HEK293 (cell line): ENCODE measurements at regions not wholly inside any gene's neighbourhood (a gene's known extent, or its start where the extent isn't known, plus 50 kb on each side); places are given as distances from the start of the nearest gene placed in this dataset.

Source experiments
- CTCF ChIA-PET: fragments of 350-600 bp; formaldehyde crosslinking; extraction: SDS; loops from one replicate; lab custom pipeline; 2021; ENCODE audit warnings: antibody characterized with exemption; lab: Yijun Ruan, JAX
- POLR2A ChIA-PET: fragments of 300-600 bp; formaldehyde crosslinking; extraction: SDS; loops from one replicate; lab custom pipeline; 2020; ENCODE audit warnings: antibody characterized with exemption, inconsistent platforms; lab: Yijun Ruan, JAX
- H3K27ac ChIP-seq: fragments of 200-500 bp; sonication (Bioruptor generic); 2 replicates; pipeline ENCODE4 v1.5.1; 2014; ENCODE audit warnings: low read depth, low read length, control low read depth, inconsistent platforms; ENCODE audit errors: extremely low read depth
- H3K36me3 ChIP-seq, 2 experiments: fragments of 200-500 bp in 1 of 2; sonication (Bioruptor generic) in 1 of 2; 1 replicate in 1 of 2; 2 replicates in 1 of 2; pipeline ENCODE4 v1.5.1; 2014 to 2017; ENCODE audit warnings: inconsistent platforms in 2 of 2, low read length in 2 of 2; ENCODE audit not compliant: control insufficient read depth in 2 of 2, insufficient read depth in 1 of 2
- H3K4me1 ChIP-seq: fragments of 200-500 bp; sonication (Bioruptor generic); 2 replicates; pipeline ENCODE4 v1.5.1; 2014; ENCODE audit warnings: mild to moderate bottlenecking, low read length, inconsistent platforms; ENCODE audit not compliant: control insufficient read depth, insufficient read depth
- H3K4me3 ChIP-seq: 2 replicates; pipeline ENCODE4 v1.5.1; 2011; ENCODE audit warnings: low read depth, mild to moderate bottlenecking, control low read depth, low read length, moderate library complexity
- H3K9me3 ChIP-seq: fragments of 200-500 bp; sonication (Bioruptor generic); 2 replicates; pipeline ENCODE4 v1.5.1; 2014; ENCODE audit warnings: low read depth, low read length, inconsistent platforms; ENCODE audit not compliant: control insufficient read depth, insufficient read depth
- BCL11B ChIP-seq: fragments of 450-650 bp; formaldehyde crosslinking; IDR thresholded peaks from 2 replicates; pipeline ENCODE4 v1.5.1; 2016; ENCODE audit warnings: low read depth, missing biosample characterization, missing genetic modification characterization
- IKZF3 ChIP-seq: fragments of 450-650 bp; IDR thresholded peaks from 2 replicates; pipeline ENCODE4 v1.5.0; 2018; ENCODE audit warnings: missing biosample characterization, mild to moderate bottlenecking, missing genetic modification characterization, moderate library complexity
- KLF17 ChIP-seq: fragments of 450-650 bp; formaldehyde crosslinking; IDR thresholded peaks from 2 replicates; pipeline ENCODE4 v1.5.1; 2016; ENCODE audit warnings: missing biosample characterization, missing genetic modification characterization
- KLF7 ChIP-seq: fragments of 450-650 bp; formaldehyde crosslinking; IDR thresholded peaks from 2 replicates; pipeline ENCODE4 v1.5.1; 2016; ENCODE audit warnings: missing biosample characterization, missing genetic modification characterization, borderline replicate concordance
- MZF1 ChIP-seq: fragments of 450-650 bp; formaldehyde crosslinking; IDR thresholded peaks from 2 replicates; pipeline ENCODE4 v1.5.1; 2017; ENCODE audit warnings: missing biosample characterization, missing genetic modification characterization, borderline replicate concordance
- REPIN1 ChIP-seq: fragments of 450-650 bp; formaldehyde crosslinking; IDR thresholded peaks from 2 replicates; pipeline ENCODE4 v1.5.1; 2017; ENCODE audit warnings: missing biosample characterization, missing genetic modification characterization, low read depth
- ZBTB11 ChIP-seq: fragments of 450-650 bp; formaldehyde crosslinking; conservative IDR thresholded peaks from 2 replicates; pipeline ENCODE4 v1.5.1; 2016; ENCODE audit warnings: low read depth, missing biosample characterization, missing genetic modification characterization
- ZBTB17 ChIP-seq: fragments of 450-650 bp; formaldehyde crosslinking; IDR thresholded peaks from 2 replicates; pipeline ENCODE4 v1.5.1; 2016; ENCODE audit warnings: missing biosample characterization, missing genetic modification characterization
- ZNF112 ChIP-seq: fragments of 450-650 bp; formaldehyde crosslinking; IDR thresholded peaks from 2 replicates; pipeline ENCODE4 v1.5.0; 2017; ENCODE audit warnings: missing biosample characterization, missing genetic modification characterization
- ZNF114 ChIP-seq: fragments of 450-650 bp; formaldehyde crosslinking; IDR thresholded peaks from 2 replicates; pipeline ENCODE4 v1.5.0; 2017; ENCODE audit warnings: missing biosample characterization, missing genetic modification characterization
- ZNF2 ChIP-seq: fragments of 450-650 bp; formaldehyde crosslinking; IDR thresholded peaks from 2 replicates; pipeline ENCODE4 v1.5.1; 2016; ENCODE audit warnings: missing biosample characterization, missing genetic modification characterization
- ZNF23 ChIP-seq: fragments of 450-650 bp; formaldehyde crosslinking; IDR thresholded peaks from 2 replicates; pipeline ENCODE4 v1.5.1; 2016; ENCODE audit warnings: missing biosample characterization, missing genetic modification characterization, borderline replicate concordance
- ZNF324 ChIP-seq: fragments of 450-650 bp; formaldehyde crosslinking; IDR thresholded peaks from 2 replicates; pipeline ENCODE4 v1.5.1; 2016; ENCODE audit warnings: missing biosample characterization, missing genetic modification characterization
- ZNF335 ChIP-seq: fragments of 450-650 bp; formaldehyde crosslinking; conservative IDR thresholded peaks from 2 replicates; pipeline ENCODE4 v1.5.1; 2016; ENCODE audit warnings: missing biosample characterization, missing genetic modification characterization
- ZNF37A ChIP-seq: fragments of 450-650 bp; IDR thresholded peaks from 2 replicates; pipeline ENCODE4 v1.5.1; 2018; ENCODE audit warnings: missing biosample characterization, missing genetic modification characterization
- ZNF391 ChIP-seq: fragments of 450-650 bp; formaldehyde crosslinking; IDR thresholded peaks from 2 replicates; pipeline ENCODE4 v1.5.1; 2016; ENCODE audit warnings: low read depth, missing biosample characterization, missing genetic modification characterization, borderline replicate concordance
- ZNF433 ChIP-seq: fragments of 450-650 bp; formaldehyde crosslinking; IDR thresholded peaks from 2 replicates; pipeline ENCODE4 v1.5.1; 2016; ENCODE audit warnings: missing biosample characterization, missing genetic modification characterization, low read depth
- ZNF48 ChIP-seq: fragments of 450-650 bp; formaldehyde crosslinking; IDR thresholded peaks from 2 replicates; pipeline ENCODE4 v1.5.1; 2016; ENCODE audit warnings: missing biosample characterization, missing genetic modification characterization
- ZNF629 ChIP-seq: fragments of 450-650 bp; formaldehyde crosslinking; IDR thresholded peaks from 2 replicates; pipeline ENCODE4 v1.5.1; 2017; ENCODE audit warnings: missing biosample characterization, missing genetic modification characterization
- ZNF660 ChIP-seq: fragments of 450-650 bp; IDR thresholded peaks from 2 replicates; pipeline ENCODE4 v1.5.1; 2018; ENCODE audit warnings: missing biosample characterization, mild to moderate bottlenecking, missing genetic modification characterization
- ZNF837 ChIP-seq: fragments of 450-650 bp; formaldehyde crosslinking; IDR thresholded peaks from 2 replicates; pipeline ENCODE4 v1.5.1; 2016; ENCODE audit warnings: missing biosample characterization, missing genetic modification characterization
- TF ChIP-seq, protein P1 (sequence below): fragments of 450-650 bp; formaldehyde crosslinking; IDR thresholded peaks from 2 replicates; pipeline ENCODE4 v1.5.1; 2017; ENCODE audit warnings: missing biosample characterization, missing genetic modification characterization
- TF ChIP-seq, protein P2 (sequence below): fragments of 450-650 bp; formaldehyde crosslinking; IDR thresholded peaks from 2 replicates; pipeline ENCODE4 v1.5.1; 2016; ENCODE audit warnings: missing biosample characterization, missing genetic modification characterization, borderline replicate concordance

DNA sequence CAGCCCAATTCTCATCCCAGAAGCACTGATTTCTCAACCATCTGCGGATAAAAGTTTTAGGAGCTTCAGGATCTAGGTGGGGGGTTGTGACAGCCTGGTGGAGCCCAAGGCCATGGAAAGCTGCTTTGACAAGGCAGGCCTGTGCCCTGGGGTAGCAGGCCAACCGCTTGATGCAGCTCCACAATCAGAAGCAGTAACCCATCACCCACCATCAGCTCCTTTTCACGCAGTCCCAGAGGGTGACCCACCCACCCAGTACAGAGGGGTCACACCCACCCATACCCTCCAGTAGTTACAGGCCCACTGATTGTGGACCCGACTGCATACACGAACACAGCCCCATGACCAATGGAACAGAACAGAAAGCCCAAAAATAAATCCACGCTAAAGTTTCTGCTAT lies 253.9 kb downstream of the AHR start:
- Histone ChIP-seq H3K36me3 (no peaks in the 10 kb centered on the region), H3K4me3 (no peak overlapping the region), H3K4me1 (no peaks in the 10 kb centered on the region)
- TF ChIP-seq BCL11B (tag by site-specific recombination) (no peak), ZBTB11 (tag by site-specific recombination) (no peak), ZNF23 (tag by site-specific recombination) (no peak), REPIN1 (no peak), ZNF660 (tag by site-specific recombination) (no peak), ZBTB17 (tag by site-specific recombination) (no peak), ZNF37A (no peak), ZNF335 (no peak), IKZF3 (tag by site-specific recombination) (no peak), KLF7 (tag by site-specific recombination) (no peak)
- TF ChIP-seq, protein P1, sequence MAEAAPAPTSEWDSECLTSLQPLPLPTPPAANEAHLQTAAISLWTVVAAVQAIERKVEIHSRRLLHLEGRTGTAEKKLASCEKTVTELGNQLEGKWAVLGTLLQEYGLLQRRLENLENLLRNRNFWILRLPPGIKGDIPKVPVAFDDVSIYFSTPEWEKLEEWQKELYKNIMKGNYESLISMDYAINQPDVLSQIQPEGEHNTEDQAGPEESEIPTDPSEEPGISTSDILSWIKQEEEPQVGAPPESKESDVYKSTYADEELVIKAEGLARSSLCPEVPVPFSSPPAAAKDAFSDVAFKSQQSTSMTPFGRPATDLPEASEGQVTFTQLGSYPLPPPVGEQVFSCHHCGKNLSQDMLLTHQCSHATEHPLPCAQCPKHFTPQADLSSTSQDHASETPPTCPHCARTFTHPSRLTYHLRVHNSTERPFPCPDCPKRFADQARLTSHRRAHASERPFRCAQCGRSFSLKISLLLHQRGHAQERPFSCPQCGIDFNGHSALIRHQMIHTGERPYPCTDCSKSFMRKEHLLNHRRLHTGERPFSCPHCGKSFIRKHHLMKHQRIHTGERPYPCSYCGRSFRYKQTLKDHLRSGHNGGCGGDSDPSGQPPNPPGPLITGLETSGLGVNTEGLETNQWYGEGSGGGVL, result no peak
- TF ChIP-seq, protein P2, sequence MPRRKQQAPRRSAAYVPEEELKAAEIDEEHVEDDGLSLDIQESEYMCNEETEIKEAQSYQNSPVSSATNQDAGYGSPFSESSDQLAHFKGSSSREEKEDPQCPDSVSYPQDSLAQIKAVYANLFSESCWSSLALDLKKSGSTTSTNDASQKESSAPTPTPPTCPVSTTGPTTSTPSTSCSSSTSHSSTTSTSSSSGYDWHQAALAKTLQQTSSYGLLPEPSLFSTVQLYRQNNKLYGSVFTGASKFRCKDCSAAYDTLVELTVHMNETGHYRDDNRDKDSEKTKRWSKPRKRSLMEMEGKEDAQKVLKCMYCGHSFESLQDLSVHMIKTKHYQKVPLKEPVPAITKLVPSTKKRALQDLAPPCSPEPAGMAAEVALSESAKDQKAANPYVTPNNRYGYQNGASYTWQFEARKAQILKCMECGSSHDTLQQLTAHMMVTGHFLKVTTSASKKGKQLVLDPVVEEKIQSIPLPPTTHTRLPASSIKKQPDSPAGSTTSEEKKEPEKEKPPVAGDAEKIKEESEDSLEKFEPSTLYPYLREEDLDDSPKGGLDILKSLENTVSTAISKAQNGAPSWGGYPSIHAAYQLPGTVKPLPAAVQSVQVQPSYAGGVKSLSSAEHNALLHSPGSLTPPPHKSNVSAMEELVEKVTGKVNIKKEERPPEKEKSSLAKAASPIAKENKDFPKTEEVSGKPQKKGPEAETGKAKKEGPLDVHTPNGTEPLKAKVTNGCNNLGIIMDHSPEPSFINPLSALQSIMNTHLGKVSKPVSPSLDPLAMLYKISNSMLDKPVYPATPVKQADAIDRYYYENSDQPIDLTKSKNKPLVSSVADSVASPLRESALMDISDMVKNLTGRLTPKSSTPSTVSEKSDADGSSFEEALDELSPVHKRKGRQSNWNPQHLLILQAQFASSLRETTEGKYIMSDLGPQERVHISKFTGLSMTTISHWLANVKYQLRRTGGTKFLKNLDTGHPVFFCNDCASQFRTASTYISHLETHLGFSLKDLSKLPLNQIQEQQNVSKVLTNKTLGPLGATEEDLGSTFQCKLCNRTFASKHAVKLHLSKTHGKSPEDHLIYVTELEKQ (tag by site-specific recombination), result no peak
- TF ChIP-seq, all 188 proteins: peak for 0
- POLR2A ChIA-PET, result no interaction called here
- CTCF ChIA-PET, result no interaction called here
- H3K27ac ChIP-seq, result no peak overlapping the region
- H3K9me3 ChIP-seq, result no peaks in the 10 kb centered on the region

GRCh38 chr7:17552952-17553351 lies 254.5 kb downstream of the AHR start:
- POLR2A ChIA-PET, result no interaction called here
- H3K4me3 ChIP-seq, result no peak overlapping the region
- CTCF ChIA-PET, result interaction anchor here (0.8 kb wide), 1 partner anchor 130 kb away, joined by 4 read pairs; no protein-coding TSS in a partner anchor
- H3K27ac ChIP-seq, result no peak overlapping the region
- H3K4me1 ChIP-seq, result no peaks in the 10 kb centered on the region
- no peaks in the 10 kb centered on the region for H3K36me3 ChIP-seq
- no peaks in the 10 kb centered on the region for H3K9me3 ChIP-seq
- no peak for TF ChIP-seq ZNF837 (tag by site-specific recombination)
- TF ChIP-seq MZF1 (tag by site-specific recombination), result no peak
- TF ChIP-seq ZNF114 (tag by site-specific recombination), result no peak
- TF ChIP-seq, protein P2 (tag by site-specific recombination), result no peak
- no peak for TF ChIP-seq ZNF433 (tag by site-specific recombination)
- no peak for TF ChIP-seq ZNF629 (tag by site-specific recombination)
- no peak for TF ChIP-seq ZNF324
- no peak for TF ChIP-seq KLF17 (tag by site-specific recombination)
- no peak for TF ChIP-seq ZNF2
- no peak for TF ChIP-seq IKZF3 (tag by site-specific recombination)
- no peak for TF ChIP-seq ZNF48 (tag by site-specific recombination)
- no peak for TF ChIP-seq ZNF112
- TF ChIP-seq ZNF391, result no peak
